Right lobe of liver (tissue), 4 donors: ENCODE measurements at regions not wholly inside any gene's neighbourhood (a gene's known extent, or its start where the extent isn't known, plus 50 kb on each side); places are given as distances from the start of the nearest gene placed in this dataset.

Experiments
- CTCF ChIP-seq, 4 donors: fragments of 200-600 bp in 3 of 4; fragments of 450-650 bp in 1 of 4; IDR thresholded peaks; one replicate each; pipeline versions ENCODE4 v1.5.1 to v1.8.0; 2016 to 2022; ENCODE audit warnings: antibody characterized with exemption in 4 of 4, mild to moderate bottlenecking in 2 of 4
- POLR2A ChIP-seq: fragments of 450-650 bp; IDR thresholded peaks from one replicate; pipeline ENCODE4 v1.6.1; 2017; ENCODE audit warnings: antibody characterized with exemption, mild to moderate bottlenecking
- donor health status: DM: no; HTN: no; CAD: no.
- donor health status: DM: no; HTN: no; CAD: no.
- donor health status: DM: no; HTN: yes; CAD: no.

- TF ChIP-seq CTCF (IDR thresholded peaks at IDR 0.05) (no peak), POLR2A (no peak)
Measured at GRCh38 chrX:65838674-65839073, 171.2 kb downstream of the MSN start.
